ENCODE measurements at regions not wholly inside any gene's neighbourhood (a gene's known extent, or its start where the extent isn't known, plus 50 kb on each side); places are given as distances from the start of the nearest gene placed in this dataset.

GRCh38 chr3:177441276-177441812 is 244.1 kb upstream of the TBL1XR1 start:
- WGBS, 2 donors: 96 to 98% methylated on average over 1 of the region's 1 CpG

DNA sequence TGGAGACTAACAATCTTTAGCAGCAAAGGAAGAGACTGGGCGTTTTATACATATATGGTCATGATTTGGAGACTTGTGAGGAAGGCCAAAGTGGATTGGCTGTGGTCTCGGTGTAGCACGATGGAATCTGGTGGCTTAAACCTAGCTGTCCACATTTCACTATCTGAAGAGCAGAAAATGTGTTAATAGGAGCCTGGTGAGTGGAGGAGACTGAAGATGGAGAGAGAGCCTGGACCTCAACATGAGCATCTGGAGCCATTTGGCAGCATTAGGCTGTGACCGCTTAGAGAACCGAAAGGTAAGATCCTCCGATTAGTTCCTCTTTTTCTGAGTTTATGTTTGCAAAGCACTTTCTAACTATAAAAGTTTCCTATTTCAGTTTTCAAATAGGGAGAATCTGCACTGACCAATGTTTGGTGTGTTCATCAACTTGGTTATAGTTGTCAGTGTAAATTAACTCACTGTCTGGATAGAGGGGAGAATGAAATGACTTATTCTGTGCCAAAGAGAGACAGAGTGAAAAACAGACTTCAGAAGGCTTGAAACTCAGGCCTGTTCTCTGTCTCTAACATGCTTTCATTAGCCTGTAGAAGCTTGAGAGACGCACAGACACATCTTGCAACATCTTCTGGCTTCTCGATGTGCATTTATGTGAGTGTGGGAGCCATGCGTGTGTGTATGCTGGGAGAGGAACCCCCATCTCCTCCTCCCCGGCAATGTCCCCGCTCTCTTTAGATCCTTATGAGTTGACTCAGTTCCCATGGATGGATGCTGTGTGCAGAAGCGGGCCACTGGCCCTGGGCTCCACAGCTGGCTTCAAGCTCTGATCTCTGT is 244.7 kb upstream of the TBL1XR1 start:
- Histone ChIP-seq H3K9me3 (no peaks in the 10 kb centered on the region), H3K36me3 (no peaks in the 10 kb centered on the region), H3K27me3 (no peaks in the 10 kb centered on the region), H3K4me3 (no peak overlapping the region), H3K27ac (no peak overlapping the region), H3K4me1 (no peaks in the 10 kb centered on the region)
- no peak for DNase-seq
- ATAC-seq: peak in 2 of 4 donors; percentile 14 to 40
- TF ChIP-seq, protein P1, sequence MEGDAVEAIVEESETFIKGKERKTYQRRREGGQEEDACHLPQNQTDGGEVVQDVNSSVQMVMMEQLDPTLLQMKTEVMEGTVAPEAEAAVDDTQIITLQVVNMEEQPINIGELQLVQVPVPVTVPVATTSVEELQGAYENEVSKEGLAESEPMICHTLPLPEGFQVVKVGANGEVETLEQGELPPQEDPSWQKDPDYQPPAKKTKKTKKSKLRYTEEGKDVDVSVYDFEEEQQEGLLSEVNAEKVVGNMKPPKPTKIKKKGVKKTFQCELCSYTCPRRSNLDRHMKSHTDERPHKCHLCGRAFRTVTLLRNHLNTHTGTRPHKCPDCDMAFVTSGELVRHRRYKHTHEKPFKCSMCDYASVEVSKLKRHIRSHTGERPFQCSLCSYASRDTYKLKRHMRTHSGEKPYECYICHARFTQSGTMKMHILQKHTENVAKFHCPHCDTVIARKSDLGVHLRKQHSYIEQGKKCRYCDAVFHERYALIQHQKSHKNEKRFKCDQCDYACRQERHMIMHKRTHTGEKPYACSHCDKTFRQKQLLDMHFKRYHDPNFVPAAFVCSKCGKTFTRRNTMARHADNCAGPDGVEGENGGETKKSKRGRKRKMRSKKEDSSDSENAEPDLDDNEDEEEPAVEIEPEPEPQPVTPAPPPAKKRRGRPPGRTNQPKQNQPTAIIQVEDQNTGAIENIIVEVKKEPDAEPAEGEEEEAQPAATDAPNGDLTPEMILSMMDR (IDR thresholded peaks at IDR 0.05): no peak
- FAIRE-seq: no peak
- intact Hi-C loops (cut with DNase I): no loop called here
- WGBS, 2 donors: 82 to 86% methylated on average over 12 of the region's 12 CpGs

More at GRCh38 chr3:177441276-177441812, 244.1 kb upstream of the TBL1XR1 start:
- ATAC-seq (no peak), DNase-seq (no peak), FAIRE-seq (no peak)
- no peak overlapping the region for H3K4me3 ChIP-seq
- H3K9me3 ChIP-seq: no peaks in the 10 kb centered on the region
- TF ChIP-seq, protein P1 (IDR thresholded peaks at IDR 0.05): no peak
- H3K27me3 ChIP-seq: no peaks in the 10 kb centered on the region
- H3K4me1 ChIP-seq: no peaks in the 10 kb centered on the region
- intact Hi-C loops (cut with DNase I): no loop called here
- no peak overlapping the region for H3K27ac ChIP-seq
- H3K36me3 ChIP-seq: no peaks in the 10 kb centered on the region

- no peaks in the 10 kb centered on the region for H3K27me3 ChIP-seq
- FAIRE-seq: no peak
- H3K27ac ChIP-seq: no peak overlapping the region
- H3K36me3 ChIP-seq: no peaks in the 10 kb centered on the region
- DNase-seq: no peak
- WGBS, 2 donors: 13 to 18% methylated on average over 3 of the region's 3 CpGs
- peak in 3 of 4 donors; percentile 63 to 83 (median 75) for ATAC-seq
- no peak overlapping the region for H3K4me3 ChIP-seq
- TF ChIP-seq, protein P1 (IDR thresholded peaks at IDR 0.05): no peak
- intact Hi-C loops (cut with DNase I): no loop called here
- no peaks in the 10 kb centered on the region for H3K4me1 ChIP-seq
- H3K9me3 ChIP-seq: no peaks in the 10 kb centered on the region
Observed at GRCh38 chr3:177443469-177443868, 246.2 kb upstream of the TBL1XR1 start.

DNA sequence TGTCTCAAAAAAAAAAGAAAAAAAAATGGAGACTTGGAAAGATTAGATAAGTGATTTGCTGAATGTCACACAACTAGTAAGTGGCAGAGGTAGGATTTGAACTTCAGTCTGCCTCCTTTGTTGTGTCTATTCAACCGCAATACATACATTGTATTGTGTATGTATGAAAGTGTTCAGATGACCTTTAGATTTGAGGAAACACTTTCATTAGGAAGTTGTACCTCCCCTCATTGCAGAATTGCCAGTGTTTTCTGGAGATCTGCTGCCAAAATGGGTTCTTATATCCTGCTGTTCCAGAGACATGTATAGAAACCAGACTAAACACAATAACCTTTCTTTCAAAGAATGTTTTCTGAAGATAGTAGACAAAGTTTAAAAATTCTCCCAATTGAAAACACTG is 247.4 kb upstream of the TBL1XR1 start:
- DNase-seq: no peak
- intact Hi-C loops (cut with DNase I): no loop called here
- H3K27ac ChIP-seq: no peak overlapping the region

More for the DNA sequence above, 247.4 kb upstream of the TBL1XR1 start:
- Histone ChIP-seq H3K4me3 (no peak overlapping the region), H3K4me1 (no peaks in the 10 kb centered on the region), H3K9me3 (no peaks in the 10 kb centered on the region), H3K27me3 (no peaks in the 10 kb centered on the region), H3K36me3 (no peaks in the 10 kb centered on the region)
- TF ChIP-seq, protein P1 (IDR thresholded peaks at IDR 0.05): no peak
- ATAC-seq: no peak
- 96 to 100% methylated on average over 1 of the region's 1 CpG for WGBS, 2 donors
- no peak for FAIRE-seq

All from pancreas (tissue), 10 donors.